Amniotic stem cell (primary cell): ENCODE measurements at regions not wholly inside any gene's neighbourhood (a gene's known extent, or its start where the extent isn't known, plus 50 kb on each side); places are given as distances from the start of the nearest gene placed in this dataset.

Source experiments
- DNase-seq: peaks from one replicate; lab custom pipeline; 2025; lab: John Stamatoyannopoulos, UW

GRCh38 chr11:119937412-119937811 lies 200.5 kb downstream of the TRIM29 start:
- no peak for DNase-seq

GRCh38 chr11:119936426-119936825 lies 201.5 kb downstream of the TRIM29 start:
- DNase-seq, result no peak

DNA sequence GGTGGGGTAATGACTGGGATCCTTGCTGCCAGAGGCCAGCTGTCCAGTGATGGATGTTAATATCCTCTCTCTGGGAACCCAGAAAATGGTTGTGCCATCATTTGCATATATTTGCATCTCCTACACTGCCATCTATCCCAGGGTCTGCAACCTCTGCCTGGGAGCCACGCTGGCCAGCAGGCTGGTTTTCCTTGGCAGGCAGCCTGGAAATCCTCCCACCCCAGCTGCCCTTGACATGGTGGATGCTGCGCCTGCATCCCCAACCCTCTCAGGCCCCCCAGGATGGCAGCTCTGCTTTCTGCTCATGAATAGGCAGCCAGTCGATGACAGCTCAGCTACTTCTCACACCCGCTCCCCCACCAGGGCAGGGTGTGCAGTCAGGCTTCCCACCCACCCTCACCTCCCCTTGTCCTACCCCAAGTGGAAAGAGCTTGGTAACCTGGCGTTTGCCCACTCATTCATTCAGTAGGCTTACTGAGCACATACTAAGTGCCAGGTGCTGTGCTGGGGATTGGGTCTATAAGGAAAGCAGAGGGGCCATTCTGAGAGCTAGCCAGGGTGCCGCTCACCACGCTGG lies 202.5 kb downstream of the TRIM29 start:
- no peak for DNase-seq

GRCh38 chr11:119934866-119935265 lies 203.0 kb downstream of the TRIM29 start:
- no peak for DNase-seq

DNA sequence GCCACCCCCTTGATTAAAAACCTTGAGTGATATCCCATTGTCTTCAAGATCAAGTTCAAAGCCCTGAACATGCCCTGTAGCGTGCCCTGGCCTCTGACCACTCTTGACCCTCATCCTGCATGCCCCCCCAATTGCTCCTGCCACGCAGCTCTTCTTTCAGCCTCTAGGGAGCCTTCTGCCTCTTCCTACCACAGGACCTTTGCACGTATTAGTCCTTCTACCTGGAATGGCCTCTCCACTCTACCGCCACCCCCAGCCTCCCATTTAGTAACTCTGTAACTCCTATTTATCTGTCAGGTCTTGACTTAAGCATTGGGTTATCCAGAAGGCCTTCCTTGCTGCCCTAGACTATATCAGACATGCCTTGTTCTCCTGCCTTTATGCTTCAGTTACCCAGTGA lies 203.6 kb downstream of the TRIM29 start:
- DNase-seq, result no peak

DNA sequence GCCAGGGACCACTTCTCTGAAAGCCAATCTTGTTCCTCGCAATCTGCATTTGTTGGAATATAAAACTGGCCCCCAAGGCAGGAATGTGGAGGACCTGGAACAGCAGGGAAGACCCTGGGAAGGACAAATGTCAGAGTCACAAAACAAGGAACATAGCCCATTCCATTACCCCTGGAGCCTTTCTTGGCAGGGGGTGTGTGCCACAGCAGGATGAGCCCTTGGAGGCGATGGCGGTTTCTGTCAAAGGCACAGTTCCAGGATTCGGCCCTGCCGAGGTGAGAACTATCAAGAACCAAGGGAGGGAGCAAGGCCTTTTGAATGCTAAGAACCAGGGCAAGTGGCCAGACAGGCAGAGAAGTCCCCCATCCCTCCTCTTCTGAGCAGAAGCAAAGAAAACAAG lies 204.3 kb downstream of the TRIM29 start:
- no peak for DNase-seq

DNA sequence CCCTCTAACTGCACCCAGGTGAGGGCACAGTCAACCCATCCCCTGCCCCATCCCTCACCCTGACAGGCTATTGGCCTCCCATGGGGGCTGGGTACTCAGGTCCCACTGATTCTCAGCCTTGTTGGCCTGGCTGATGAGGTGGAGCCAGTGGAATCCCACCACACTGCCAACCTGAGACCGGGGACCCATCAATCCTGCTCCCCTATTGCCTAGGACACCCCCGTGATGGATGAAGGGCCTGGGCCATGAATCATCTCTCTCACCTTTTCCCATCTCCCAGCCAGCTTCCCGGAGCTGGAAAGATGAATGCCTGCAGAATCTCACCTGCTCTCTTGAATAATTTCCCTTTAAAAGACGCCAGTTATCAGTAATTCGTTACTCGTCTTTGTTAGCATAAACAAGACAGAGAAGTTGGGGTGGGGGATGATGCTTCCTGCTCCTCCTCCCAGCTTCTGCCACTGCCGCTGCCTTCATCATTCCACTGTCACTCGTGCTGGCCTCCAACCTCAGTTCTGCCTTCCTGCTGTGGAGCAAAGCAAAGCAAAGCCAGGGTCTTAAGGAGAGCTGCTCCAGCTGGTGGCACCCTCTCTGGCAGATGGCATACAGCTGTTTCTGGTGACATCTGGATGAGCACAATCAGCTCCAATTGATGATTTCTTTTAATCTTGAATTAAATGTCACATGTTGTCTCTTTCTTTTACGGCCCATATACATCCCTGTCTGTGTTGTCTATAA lies 204.0 kb upstream of the NECTIN1 start:
- no peak for DNase-seq

GRCh38 chr11:119928047-119928446 lies 199.0 kb upstream of the NECTIN1 start:
- no peak for DNase-seq

DNA sequence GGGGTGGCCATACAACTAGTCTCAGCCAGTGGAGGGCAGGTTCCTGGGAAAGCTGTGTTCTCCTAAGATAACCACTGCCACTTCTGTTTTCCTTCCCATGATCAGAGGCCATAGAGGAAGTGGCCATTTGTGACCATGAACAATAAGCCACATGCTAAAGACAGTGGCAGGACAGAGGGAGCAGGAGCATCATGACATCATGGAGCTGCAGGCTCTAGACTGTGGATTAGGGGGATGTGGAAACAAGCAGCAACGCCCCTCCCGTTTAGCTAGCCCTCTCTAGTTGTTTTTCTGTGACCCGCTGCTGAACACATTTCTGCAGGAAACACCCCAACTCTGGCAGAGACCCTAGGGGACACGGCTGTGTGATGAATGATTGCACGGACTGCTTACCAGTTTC lies 195.0 kb upstream of the NECTIN1 start:
- no peak for DNase-seq

GRCh38 chr11:119921571-119921970 lies 192.6 kb upstream of the NECTIN1 start:
- DNase-seq, result no peak

DNA sequence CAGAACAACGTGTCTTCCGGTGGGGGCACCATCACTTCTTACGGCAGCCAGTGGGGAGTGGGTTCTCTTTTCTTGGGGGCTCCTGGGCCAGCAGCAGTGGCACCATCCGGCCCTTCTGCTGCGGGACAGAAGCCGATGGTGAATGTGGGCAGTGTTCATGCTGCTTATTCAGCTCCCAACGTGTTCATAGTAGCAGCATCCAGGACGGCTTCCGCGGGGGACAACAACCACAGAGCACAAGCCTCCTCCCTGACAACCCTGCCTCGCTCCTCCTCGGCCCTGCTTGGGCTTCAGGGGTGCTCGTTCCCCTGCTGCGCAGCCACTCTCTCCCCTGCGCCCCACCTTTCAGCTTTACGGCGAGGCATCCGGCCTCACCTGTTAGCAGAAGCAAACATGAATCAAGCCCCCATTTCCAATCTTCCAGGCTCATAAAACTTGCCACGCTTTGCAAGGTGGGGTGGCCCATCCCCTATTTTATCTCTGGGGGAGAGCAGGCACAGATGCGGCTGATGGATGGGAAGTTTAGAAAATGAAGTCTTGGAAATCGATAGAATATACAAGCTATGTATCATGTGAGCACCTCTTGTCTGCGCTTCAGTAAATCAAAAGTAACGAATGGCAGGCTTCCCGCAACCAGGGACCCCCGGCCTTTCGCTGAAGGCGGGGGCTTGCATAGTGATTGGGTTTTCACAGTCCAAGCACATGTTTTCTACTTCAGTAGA lies 191.8 kb upstream of the NECTIN1 start:
- DNase-seq, result no peak

DNA sequence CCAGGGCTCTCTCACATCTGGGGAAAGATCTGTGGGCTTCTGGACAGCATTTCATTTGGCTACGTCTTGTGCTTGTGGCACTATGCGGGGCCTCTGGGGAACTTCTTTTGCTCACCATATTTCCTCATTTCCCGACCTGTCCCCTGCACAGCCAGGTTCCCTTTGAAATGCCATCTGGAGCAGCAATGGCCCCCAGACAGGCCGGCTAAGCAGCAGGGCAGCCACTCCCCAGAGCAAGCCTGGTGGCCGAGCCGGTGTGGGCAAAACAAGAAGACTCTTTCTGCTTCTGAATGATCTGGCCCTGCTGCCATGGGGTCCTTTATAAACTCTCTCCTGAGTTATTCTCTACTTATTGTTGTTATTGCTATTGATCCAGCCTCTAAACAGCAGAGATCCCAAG lies 190.7 kb upstream of the NECTIN1 start:
- DNase-seq, result no peak

DNA sequence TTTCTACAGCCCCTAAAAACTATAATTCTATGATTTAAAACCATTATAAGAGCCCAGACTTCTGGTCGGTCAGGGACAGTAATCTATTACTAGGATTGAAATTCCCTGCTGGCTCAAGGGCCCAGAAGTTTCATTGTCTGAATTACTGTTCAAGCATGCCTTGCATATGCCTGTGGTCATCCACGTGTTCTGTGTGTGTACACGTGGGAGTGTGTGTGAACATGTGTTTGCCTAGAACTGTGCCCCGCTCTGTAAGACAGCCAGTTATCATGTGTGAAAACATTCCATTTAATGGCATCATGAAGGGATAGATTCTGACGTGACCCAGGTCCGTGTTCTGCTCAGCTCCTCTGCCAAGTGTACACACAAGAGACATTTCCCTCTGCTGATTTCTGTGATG lies 189.3 kb upstream of the NECTIN1 start:
- DNase-seq, result no peak

DNA sequence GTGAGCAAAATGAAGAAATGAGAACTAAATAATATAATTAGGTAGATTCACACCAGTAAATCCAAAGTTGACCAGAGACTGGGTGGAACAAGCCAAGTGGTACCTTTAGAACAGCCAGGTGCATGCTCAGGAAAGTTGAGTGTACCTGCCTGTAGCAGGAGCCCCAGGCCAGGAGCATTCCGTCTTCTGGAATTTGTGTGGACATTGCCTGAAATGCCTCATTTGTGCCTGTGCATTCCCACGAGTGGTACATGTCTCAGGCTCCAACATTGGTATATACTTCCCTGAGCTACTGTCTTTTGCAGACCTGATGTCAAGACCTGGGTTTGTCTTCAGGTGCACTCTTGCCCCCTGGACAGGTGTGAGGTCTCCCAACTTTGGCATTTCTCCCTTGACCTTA lies 187.6 kb upstream of the NECTIN1 start:
- DNase-seq, result no peak

DNA sequence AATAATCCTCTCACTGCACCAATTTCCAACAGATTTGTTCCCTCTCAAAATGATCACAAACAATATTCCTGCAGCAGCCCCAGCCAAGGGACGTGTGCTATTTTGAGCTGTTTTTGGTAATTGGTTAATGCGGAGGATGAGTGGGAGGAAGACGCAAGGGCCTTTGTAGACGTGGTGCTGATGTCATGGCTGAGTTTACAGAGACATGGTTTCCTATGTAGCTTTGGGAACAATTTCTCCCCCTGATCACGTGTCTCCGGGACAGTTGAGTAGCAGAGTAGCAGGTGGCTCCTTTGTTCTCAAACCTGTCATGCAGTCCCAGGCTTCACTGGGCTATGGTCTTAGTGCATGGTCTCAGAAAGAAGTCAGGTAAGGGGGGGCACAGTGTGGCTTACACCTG lies 183.2 kb upstream of the NECTIN1 start:
- DNase-seq, result no peak

DNA sequence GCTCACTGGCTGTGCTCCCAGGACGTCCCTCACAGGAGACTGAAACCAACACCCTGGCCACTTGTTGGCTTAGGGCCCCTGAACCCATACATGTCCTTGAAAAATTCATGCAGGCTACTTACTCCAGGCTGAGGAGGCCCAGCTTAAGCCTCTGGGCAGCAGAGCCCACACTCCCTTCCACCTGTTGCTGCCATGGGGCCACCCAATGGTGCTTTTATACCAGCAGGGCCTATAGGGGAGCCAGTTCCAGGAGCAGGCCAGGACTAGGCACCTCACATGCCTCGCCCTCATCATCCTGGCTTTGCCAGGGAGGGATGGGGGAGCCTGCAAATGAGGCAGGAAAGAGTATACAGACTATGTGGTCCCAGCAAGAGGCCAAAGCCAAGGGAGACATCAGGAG lies 181.7 kb upstream of the NECTIN1 start:
- no peak for DNase-seq

- DNase-seq, result no peak
Observed at GRCh38 chr11:119910051-119910450, 181.1 kb upstream of the NECTIN1 start.

DNA sequence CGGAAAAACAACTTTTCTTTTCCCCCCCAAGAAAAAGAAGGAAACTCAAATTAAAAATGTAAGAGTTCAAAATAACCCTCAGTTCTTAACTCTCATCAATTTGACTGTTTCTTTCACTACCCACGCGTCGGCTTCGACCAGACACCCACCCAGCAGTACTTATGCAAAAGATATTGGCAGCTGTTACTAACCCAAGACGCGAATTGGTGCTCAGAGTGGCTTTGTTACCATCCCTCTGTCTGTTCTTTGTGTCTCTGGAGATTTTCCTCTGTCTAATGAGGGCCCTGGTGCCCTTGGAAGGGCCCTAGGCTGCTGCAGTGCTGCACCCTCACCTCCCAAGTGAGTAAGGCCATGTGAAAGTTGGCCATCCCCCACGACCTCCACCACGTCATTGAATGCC lies 180.5 kb upstream of the NECTIN1 start:
- DNase-seq, result no peak

GRCh38 chr11:119909077-119909476 lies 180.1 kb upstream of the NECTIN1 start:
- no peak for DNase-seq

GRCh38 chr11:119908573-119908904 lies 179.5 kb upstream of the NECTIN1 start:
- DNase-seq, result no peak

DNA sequence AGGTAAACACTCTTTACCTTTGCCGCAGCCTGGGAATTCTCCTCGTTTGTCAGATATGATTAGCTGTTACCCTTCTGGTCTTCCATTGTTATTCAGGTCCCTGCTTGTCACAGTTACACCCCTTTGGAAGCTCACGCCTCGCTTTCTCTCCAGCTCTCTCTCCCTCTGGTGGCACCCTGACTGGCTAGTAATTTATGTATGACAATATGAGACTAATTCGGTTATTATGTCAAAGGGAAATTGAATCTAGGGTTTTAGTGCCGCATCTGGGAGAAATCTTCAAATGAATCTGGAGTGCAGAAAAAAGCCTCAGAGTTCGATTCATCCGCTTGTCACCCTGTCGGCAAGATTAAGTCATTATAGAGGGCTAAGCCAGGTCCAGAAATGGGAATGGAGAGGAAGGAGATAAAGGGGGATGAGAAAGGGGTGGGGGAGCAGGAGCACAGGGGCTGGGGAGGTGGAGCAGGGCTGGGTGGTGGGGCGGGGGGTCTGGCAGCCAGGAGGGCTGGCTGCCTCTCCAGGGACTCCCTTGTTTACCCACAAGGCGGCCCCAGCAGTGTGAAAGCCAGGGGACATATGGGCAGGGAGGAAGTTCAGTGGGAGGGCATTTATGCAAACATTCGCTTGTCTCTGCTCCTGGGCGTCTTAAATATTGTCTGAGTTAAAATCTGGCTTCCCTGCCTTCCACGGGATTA lies 179.0 kb upstream of the NECTIN1 start:
- no peak for DNase-seq

DNA sequence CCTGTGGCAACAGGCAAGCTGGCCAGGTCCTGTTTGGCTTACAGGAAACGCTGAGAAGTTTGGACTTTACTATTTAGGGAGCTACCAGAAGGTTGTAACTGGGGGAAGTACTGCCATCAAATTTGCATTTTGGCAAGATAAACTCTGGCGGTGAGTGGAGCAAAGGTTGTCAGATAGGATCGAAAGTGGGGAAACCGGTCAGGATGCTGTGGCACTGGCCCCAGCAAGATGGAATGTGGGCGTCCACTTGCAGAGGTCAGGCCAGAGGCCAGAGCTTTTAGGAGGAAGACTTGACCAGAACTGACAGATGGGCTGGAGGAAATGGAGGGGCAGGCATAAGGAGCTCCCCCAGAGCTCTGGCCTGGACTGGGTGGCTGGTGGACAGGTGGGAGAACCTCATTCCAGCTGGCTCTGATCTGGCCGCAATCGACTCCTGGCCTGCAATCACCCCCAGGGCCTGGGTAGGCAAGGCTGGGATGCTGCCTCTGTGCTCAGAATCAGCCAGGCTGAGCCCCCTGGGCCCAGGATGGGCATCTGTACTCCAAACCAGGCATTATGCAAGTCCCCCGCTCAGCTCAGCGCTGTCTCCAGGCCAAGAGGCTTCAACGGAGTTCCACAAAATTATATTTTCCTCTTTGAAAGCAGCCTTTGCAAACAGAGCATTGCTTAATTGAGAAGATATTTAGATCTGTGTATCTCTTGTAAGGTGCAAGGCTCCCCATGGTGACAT lies 178.3 kb upstream of the NECTIN1 start:
- DNase-seq, result no peak
